HepG2 (cell line): ENCODE measurements at regions not wholly inside any gene's neighbourhood (a gene's known extent, or its start where the extent isn't known, plus 50 kb on each side); places are given as distances from the start of the nearest gene placed in this dataset.
A peak's percentile ranks its signal among the peaks of the same experiment; 100 is the strongest.

Experiments used
- ATAC-seq: fragments of 200-7000 bp; cut with Tn5 transposase; 3 replicates; pipeline ENCODE4 v1.9.1; 2020; ENCODE audit warnings: mild to moderate bottlenecking, moderate library complexity
- BruUV-seq: library from RNA; stranded (reverse); fragments of 400-500 nt; replicated peaks from 2 replicates; lab custom pipeline; 2021; lab: Mats Ljungman, UMichigan
- CTCF ChIA-PET: fragments of 300-600 bp; formaldehyde crosslinking; extraction: SDS; loops from one replicate; lab custom pipeline; 2021; ENCODE audit warnings: low total read pairs, inconsistent platforms, low intra/inter-chr PET ratio; lab: Yijun Ruan, JAX
- POLR2A ChIA-PET: fragments of 350-600 bp; sonication (Branson Sonifier 250); formaldehyde crosslinking; loops from one replicate; lab custom pipeline; 2020; ENCODE audit warnings: antibody characterized with exemption, inconsistent platforms; lab: Yijun Ruan, JAX
- DNase-seq: peaks from one replicate; pipeline ENCODE4 v3.0.0-alpha.2; 2015; ENCODE audit warnings: low spot score
- FAIRE-seq: peaks from 3 replicates; lab custom pipeline; 2011; peaks lifted over from hg19 to GRCh38; lab: Jason Lieb, UNC
- H2AFZ ChIP-seq: one replicate; pipeline ENCODE4 v1.6.1; 2011; ENCODE audit warnings: low read length, inconsistent platforms
- H3K27ac ChIP-seq: fragments of 300-600 bp; 3 replicates; pipeline ENCODE4 v1.8.0; 2011; ENCODE audit warnings: mixed run types, mild to moderate bottlenecking, mixed read lengths, low read length, inconsistent platforms; ENCODE audit not compliant: insufficient read depth; ENCODE audit errors: extremely low read length
- H3K27me3 ChIP-seq, 2 experiments: fragments of 200-600 bp in 1 of 2; 2 replicates in 1 of 2; 3 replicates in 1 of 2; pipeline versions ENCODE4 v1.6.0 to v1.8.0; 2011; ENCODE audit warnings: low read length in 2 of 2, mild to moderate bottlenecking in 2 of 2, moderate library complexity in 2 of 2, inconsistent platforms in 1 of 2; ENCODE audit not compliant: insufficient read depth in 2 of 2, control insufficient read depth in 1 of 2
- H3K36me3 ChIP-seq, 2 experiments: fragments of 200-600 bp in 1 of 2; replicated peaks in 1 of 2; 2 replicates in 1 of 2; 3 replicates in 1 of 2; pipeline versions ENCODE4 v1.5.1 to v1.8.0; 2011; ENCODE audit warnings: low read length in 2 of 2, inconsistent platforms in 1 of 2; ENCODE audit not compliant: insufficient read depth in 2 of 2, control insufficient read depth in 1 of 2
- H3K4me1 ChIP-seq: 2 replicates; pipeline ENCODE4 v1.5.1; 2012; ENCODE audit warnings: low read length, inconsistent platforms; ENCODE audit not compliant: insufficient read depth
- H3K4me2 ChIP-seq: 2 replicates; pipeline ENCODE4 v1.6.0; 2011; ENCODE audit warnings: low read depth, low read length, inconsistent platforms
- H3K4me3 ChIP-seq, 3 experiments: fragments of 200-600 bp in 1 of 3; sonication (generic), shearing (Covaris generic) in 1 of 3; replicated peaks in 1 of 3; 2 replicates each; pipeline ENCODE4 v1.5.1; 2011 to 2016; ENCODE audit warnings: low read length in 3 of 3, inconsistent platforms in 2 of 3, low read depth in 2 of 3, mild to moderate bottlenecking in 2 of 3, control low read depth in 1 of 3, mixed read lengths in 1 of 3; ENCODE audit not compliant: insufficient read depth in 1 of 3
- H3K79me2 ChIP-seq: one replicate; pipeline ENCODE4 v1.6.1; 2011; ENCODE audit warnings: low read length, inconsistent platforms; ENCODE audit not compliant: insufficient read depth
- H3K9ac ChIP-seq: 2 replicates; pipeline ENCODE4 v1.6.0; 2011; ENCODE audit warnings: mild to moderate bottlenecking, low read depth, low read length, inconsistent platforms; ENCODE audit not compliant: insufficient read depth
- H3K9me3 ChIP-seq: 2 replicates; pipeline ENCODE4 v1.5.1; 2012; ENCODE audit warnings: mild to moderate bottlenecking, low read length
- H4K20me1 ChIP-seq: 2 replicates; pipeline ENCODE4 v1.6.0; 2011; ENCODE audit warnings: inconsistent platforms, mild to moderate bottlenecking, low read length, moderate library complexity; ENCODE audit not compliant: insufficient read depth
- JDP2 ChIP-seq: sonication (generic); formaldehyde crosslinking; IDR thresholded peaks from 2 replicates; pipeline ENCODE4 v1.8.1; 2022; ENCODE audit warnings: missing genetic modification reagents, borderline replicate concordance
- KLF16 ChIP-seq, 2 experiments: sonication (generic) in 1 of 2; formaldehyde crosslinking in 1 of 2; IDR thresholded peaks; 2 replicates each; pipeline versions ENCODE4 v1.6.1 to v1.8.0; 2016 to 2023; ENCODE audit warnings: missing genetic modification reagents in 2 of 2, missing compliant biosample characterization in 1 of 2
- NAIF1 ChIP-seq: sonication (generic); formaldehyde crosslinking; IDR thresholded peaks from 2 replicates; pipeline ENCODE4 v1.5.0; 2020; ENCODE audit warnings: mild to moderate bottlenecking, missing genetic modification reagents, borderline replicate concordance
- POLR2AphosphoS2 ChIP-seq: IDR thresholded peaks from 2 replicates; pipeline ENCODE4 v1.6.1; 2011; ENCODE audit warnings: low read depth, low read length, improper control_type of control experiment
- RAD21 ChIP-seq: fragments of 450-650 bp; formaldehyde crosslinking; IDR thresholded peaks from 2 replicates; pipeline ENCODE4 v1.5.0; 2020; ENCODE audit warnings: mild to moderate bottlenecking
- RFX3 ChIP-seq: IDR thresholded peaks from 2 replicates; pipeline ENCODE4 v1.6.1; 2016; ENCODE audit warnings: missing biosample characterization, missing genetic modification reagents
- STAG1 ChIP-seq: sonication (generic); formaldehyde crosslinking; IDR thresholded peaks from 2 replicates; pipeline ENCODE4 v1.4.0; 2020; ENCODE audit warnings: missing genetic modification reagents
- THYN1 ChIP-seq: sonication (generic); formaldehyde crosslinking; IDR thresholded peaks from 2 replicates; pipeline ENCODE4 v1.8.1; 2023; ENCODE audit warnings: low read depth, mild to moderate bottlenecking, moderate library complexity, missing genetic modification reagents, borderline replicate concordance
- ZNF274 ChIP-seq: sonication (generic); formaldehyde crosslinking; IDR thresholded peaks from 2 replicates; pipeline ENCODE4 v1.5.1; 2020; ENCODE audit warnings: mild to moderate bottlenecking, missing genetic modification reagents
- ZNF841 ChIP-seq: sonication (generic); formaldehyde crosslinking; IDR thresholded peaks from 2 replicates; pipeline ENCODE4 v1.8.1; 2023; ENCODE audit warnings: missing genetic modification reagents, borderline replicate concordance
- WGBS: methylation state at CpG from one replicate; pipeline ENCODE4 v1.1.6; 2017; ENCODE audit warnings: low lambda C conversion rate; 5-methylcytosine and 5-hydroxymethylcytosine counted together
- in situ Hi-C: cut with HindIII; loops from 2 replicates; pipeline ENCODE4 v1.10.0; 2017; ENCODE audit warnings: low pct_unique_long_range_greater_than_20kb; ENCODE audit not compliant: extremely low pct_ligation_motif_present
- intact Hi-C: fragments of 100-400 bp; cut with micrococcal nuclease; formaldehyde crosslinking; loops from one replicate; pipeline ENCODE4 v1.10.0; 2022; ENCODE audit not compliant: unreplicated experiment
- TF ChIP-seq, protein P1 (sequence below): sonication (generic); formaldehyde crosslinking; IDR thresholded peaks from 2 replicates; pipeline ENCODE4 v1.4.0; 2020; ENCODE audit warnings: missing genetic modification reagents
- TF ChIP-seq, protein P2 (sequence below): sonication (generic); formaldehyde crosslinking; IDR thresholded peaks from 2 replicates; pipeline ENCODE4 v1.5.1; 2020; ENCODE audit warnings: mild to moderate bottlenecking, moderate library complexity, missing genetic modification reagents
- TF ChIP-seq, protein P3 (sequence below): sonication (generic); formaldehyde crosslinking; IDR thresholded peaks from 2 replicates; pipeline ENCODE4 v1.4.0; 2020; ENCODE audit warnings: missing genetic modification reagents
- TF ChIP-seq, protein P4 (sequence below): IDR thresholded peaks from 2 replicates; pipeline ENCODE4 v1.6.1; 2016; ENCODE audit warnings: missing genetic modification reagents, missing compliant biosample characterization

DNA sequence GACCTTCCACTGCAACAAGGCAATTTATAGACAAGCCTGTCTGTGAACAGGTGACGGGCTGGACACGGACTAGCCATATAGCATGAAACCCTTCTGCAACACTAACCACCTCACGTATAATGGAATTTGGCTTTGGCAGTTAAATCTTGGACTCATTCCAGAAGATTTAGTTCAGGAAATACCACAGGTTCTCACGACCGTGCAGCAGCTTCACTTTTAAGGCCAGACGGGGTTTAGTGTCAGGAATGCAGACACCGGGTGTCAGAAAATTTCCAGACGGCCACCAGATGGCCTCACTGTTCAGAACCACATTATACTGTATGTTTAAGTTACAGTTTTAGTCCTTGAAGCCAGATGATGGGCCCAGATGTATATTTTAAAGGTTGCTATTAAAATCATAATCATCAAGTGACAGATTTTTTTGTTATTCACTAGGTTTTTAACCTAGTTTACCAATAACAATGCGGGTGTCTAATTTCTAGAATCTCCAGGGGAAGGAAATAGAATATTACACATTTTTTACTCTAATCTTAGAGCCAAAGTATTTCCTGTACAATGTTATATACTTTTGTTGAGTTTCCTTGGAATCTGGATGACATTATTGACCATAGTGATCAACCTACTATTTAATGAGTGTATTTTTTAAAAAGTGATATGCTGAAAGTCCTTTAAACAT is 90.5 kb upstream of the TMPO start:
- Histone ChIP-seq H3K4me3 (peak overlapping the region in 1 of 3 experiments; percentile 6; a peak in 1 of 6 replicates), H3K9ac (no peak overlapping the region), H4K20me1 (no peaks in the 10 kb centered on the region), H3K36me3 (no peaks in the 10 kb centered on the region), H3K4me1 (peaks cover 18% of the 10 kb centered on the region; the same call in 1 of the 2 replicates), H3K27ac (no peak overlapping the region), H2AFZ (no peak overlapping the region), H3K27me3 (0 out of 5 replicates have a peak, but pooled peaks cover 0 to 1% of the 10 kb centered on the region in 2 experiments), H3K79me2 (no peaks in the 10 kb centered on the region), H3K9me3 (no peaks in the 10 kb centered on the region), H3K4me2 (peak overlapping the region; percentile 71)
- intact Hi-C loops: loop anchor here (1.0 to 10.0 kb wide), 6 partner anchors 66 to 570 kb away; no protein-coding TSS in a partner anchor
- in situ Hi-C loops: loop anchor here (5.0 to 10.0 kb wide), 2 partner anchors 92 to 230 kb away; partner anchors contain the start of gene TMPO
- BruUV-seq: no TSS peak
- CTCF ChIA-PET: interaction anchor here (0.8 to 1.7 kb wide), 4 partner anchors 91 to 574 kb away, joined by 3 to 11 read pairs (median 6); partner anchors contain the start of gene TMPO
- POLR2A ChIA-PET: no interaction called here
- DNase-seq (peak; percentile 46), FAIRE-seq (peak; percentile 77), ATAC-seq (peak; percentile 86)
- 9% methylated on average over 9 of the region's 9 CpGs for WGBS
- TF ChIP-seq, protein P1, sequence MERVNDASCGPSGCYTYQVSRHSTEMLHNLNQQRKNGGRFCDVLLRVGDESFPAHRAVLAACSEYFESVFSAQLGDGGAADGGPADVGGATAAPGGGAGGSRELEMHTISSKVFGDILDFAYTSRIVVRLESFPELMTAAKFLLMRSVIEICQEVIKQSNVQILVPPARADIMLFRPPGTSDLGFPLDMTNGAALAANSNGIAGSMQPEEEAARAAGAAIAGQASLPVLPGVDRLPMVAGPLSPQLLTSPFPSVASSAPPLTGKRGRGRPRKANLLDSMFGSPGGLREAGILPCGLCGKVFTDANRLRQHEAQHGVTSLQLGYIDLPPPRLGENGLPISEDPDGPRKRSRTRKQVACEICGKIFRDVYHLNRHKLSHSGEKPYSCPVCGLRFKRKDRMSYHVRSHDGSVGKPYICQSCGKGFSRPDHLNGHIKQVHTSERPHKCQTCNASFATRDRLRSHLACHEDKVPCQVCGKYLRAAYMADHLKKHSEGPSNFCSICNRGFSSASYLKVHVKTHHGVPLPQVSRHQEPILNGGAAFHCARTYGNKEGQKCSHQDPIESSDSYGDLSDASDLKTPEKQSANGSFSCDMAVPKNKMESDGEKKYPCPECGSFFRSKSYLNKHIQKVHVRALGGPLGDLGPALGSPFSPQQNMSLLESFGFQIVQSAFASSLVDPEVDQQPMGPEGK (CRISPR knock-in tag): no peak
- TF ChIP-seq JDP2 (CRISPR knock-in tag) (no peak), NAIF1 (CRISPR knock-in tag) (no peak), RAD21 (CRISPR knock-in tag) (peak; percentile 29; the same call in 1 of the 2 replicates), ZNF841 (no peak), ZNF274 (CRISPR knock-in tag) (no peak), THYN1 (CRISPR knock-in tag) (no peak), STAG1 (peak; percentile 65), KLF16 (CRISPR knock-in tag; IDR thresholded peaks at IDR 0.05) (0 out of 4 replicates have a peak, but pooled peaks of 1 of the 2 experiments have one; percentile 32), RFX3 (no peak), POLR2AphosphoS2 (no peak)
- TF ChIP-seq, protein P2, sequence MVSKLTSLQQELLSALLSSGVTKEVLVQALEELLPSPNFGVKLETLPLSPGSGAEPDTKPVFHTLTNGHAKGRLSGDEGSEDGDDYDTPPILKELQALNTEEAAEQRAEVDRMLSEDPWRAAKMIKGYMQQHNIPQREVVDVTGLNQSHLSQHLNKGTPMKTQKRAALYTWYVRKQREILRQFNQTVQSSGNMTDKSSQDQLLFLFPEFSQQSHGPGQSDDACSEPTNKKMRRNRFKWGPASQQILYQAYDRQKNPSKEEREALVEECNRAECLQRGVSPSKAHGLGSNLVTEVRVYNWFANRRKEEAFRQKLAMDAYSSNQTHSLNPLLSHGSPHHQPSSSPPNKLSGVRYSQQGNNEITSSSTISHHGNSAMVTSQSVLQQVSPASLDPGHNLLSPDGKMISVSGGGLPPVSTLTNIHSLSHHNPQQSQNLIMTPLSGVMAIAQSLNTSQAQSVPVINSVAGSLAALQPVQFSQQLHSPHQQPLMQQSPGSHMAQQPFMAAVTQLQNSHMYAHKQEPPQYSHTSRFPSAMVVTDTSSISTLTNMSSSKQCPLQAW (CRISPR knock-in tag): no peak
- TF ChIP-seq, protein P3, sequence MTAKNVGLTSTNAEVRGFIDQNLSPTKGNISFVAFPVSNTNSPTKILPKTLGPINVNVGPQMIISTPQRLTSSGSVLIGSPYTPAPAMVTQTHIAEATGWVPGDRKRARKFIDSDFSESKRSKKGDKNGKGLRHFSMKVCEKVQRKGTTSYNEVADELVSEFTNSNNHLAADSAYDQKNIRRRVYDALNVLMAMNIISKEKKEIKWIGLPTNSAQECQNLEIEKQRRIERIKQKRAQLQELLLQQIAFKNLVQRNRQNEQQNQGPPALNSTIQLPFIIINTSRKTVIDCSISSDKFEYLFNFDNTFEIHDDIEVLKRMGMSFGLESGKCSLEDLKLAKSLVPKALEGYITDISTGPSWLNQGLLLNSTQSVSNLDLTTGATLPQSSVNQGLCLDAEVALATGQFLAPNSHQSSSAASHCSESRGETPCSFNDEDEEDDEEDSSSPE: peak; percentile 21; the same call in 1 of the 2 replicates
- TF ChIP-seq, protein P4, sequence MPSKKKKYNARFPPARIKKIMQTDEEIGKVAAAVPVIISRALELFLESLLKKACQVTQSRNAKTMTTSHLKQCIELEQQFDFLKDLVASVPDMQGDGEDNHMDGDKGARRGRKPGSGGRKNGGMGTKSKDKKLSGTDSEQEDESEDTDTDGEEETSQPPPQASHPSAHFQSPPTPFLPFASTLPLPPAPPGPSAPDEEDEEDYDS: no peak
